ENCODE measurements at regions not wholly inside any gene's neighbourhood (a gene's known extent, or its start where the extent isn't known, plus 50 kb on each side); places are given as distances from the start of the nearest gene placed in this dataset.

GRCh38 chr17:83148317-83149028 lies 69.1 kb downstream of the METRNL start:
- Histone ChIP-seq H3K27ac (no peak overlapping the region), H3K4me3 (no peak overlapping the region), H3K36me3 (no peaks in the 10 kb centered on the region), H3K27me3 (peaks cover 0 to 27% (median 0%) of the 10 kb centered on the region in 4 donors), H3K4me1 (peaks cover 0 to 15% (median 6%) of the 10 kb centered on the region in 3 donors), H3K9me3 (no peaks in the 10 kb centered on the region)
- 74 to 78% methylated on average over 11 to 17 of the region's 17 CpGs for WGBS, 2 donors
- no peak for TF ChIP-seq POLR2A (IDR thresholded peaks at IDR 0.05)
- no peak for TF ChIP-seq CTCF (IDR thresholded peaks at IDR 0.05)
- DNase-seq, result no peak
- intact Hi-C loops (cut with DNase I), result no loop called here

DNA sequence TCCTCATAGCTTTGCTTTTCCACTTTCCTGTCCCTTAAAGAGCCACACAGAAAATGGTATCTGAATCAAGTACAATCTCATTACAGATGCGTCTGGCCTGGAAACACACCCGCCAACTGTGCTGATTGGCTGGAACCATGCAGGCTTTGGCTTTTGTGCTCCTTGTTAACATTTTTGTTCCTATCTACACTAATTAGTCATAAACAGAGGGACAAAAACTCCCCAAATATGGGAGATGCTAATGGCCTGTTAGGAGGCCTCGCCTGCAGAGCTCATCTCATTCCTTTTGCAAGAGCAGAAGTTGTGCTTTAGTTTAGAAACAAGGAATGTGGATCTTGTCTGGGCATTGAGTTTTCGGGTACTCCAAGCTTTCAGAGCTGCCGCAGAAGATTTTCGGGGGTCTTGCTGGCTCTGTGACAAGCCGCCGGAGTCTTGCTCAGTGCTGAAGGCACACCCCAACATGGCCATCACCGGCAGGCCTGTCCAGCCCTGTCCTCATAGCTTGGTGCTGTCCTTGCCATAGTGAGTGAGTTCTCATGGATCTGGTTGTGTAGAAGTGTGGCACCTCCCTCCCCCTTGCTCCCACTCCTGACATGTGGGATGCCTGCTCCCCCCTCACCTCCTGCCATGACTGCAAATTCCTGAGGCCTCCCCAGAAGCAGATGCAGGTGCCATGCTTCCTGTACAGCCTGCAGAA lies 69.8 kb downstream of the METRNL start:
- no peak for DNase-seq
- H3K4me1 ChIP-seq, result peaks cover 0 to 19% (median 10%) of the 10 kb centered on the region in 3 donors
- 76 to 85% methylated on average over 6 to 9 of the region's 9 CpGs for WGBS, 2 donors

DNA sequence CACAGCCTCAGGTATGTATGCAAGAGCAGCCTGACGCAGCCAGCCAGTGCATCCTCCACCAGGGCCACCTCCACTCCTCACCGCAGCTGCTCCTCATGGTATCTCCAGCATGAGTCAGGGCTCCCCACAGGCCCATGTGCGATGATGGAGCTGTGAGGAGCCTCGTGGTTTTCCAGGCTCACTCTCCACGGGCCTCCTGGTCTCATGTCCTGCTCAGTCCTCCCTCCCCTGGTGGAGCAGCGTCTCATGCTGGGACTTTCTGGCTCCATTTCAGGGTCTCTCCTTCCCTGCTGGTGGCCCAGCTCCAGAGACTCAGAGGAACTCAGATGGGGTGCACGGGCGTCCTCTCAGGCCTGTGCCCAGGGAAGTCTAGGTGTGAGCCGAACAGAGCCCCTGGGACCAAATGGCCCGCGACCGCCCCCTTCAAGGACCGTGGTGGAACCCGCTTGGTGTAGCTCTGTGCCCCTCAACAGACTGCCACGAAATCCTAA lies 70.4 kb downstream of the METRNL start:
- 75 to 88% methylated on average over 6 to 9 of the region's 15 CpGs for WGBS, 2 donors
- TF ChIP-seq CTCF (IDR thresholded peaks at IDR 0.05), result no peak
- no peak for TF ChIP-seq POLR2A (IDR thresholded peaks at IDR 0.05)
- no peak for DNase-seq
- H3K36me3 ChIP-seq, result no peaks in the 10 kb centered on the region
- H3K4me3 ChIP-seq, result no peak overlapping the region
- H3K4me1 ChIP-seq, result peaks cover 0 to 14% (median 8%) of the 10 kb centered on the region in 3 donors
- intact Hi-C loops (cut with DNase I), result no loop called here
- H3K27ac ChIP-seq, result no peak overlapping the region
- no peaks in the 10 kb centered on the region for H3K9me3 ChIP-seq
- peaks cover 0 to 31% (median 0%) of the 10 kb centered on the region in 4 donors for H3K27me3 ChIP-seq

More for the DNA sequence above, 69.8 kb downstream of the METRNL start:
- no peak for TF ChIP-seq POLR2A (IDR thresholded peaks at IDR 0.05)
- no peak for TF ChIP-seq CTCF (IDR thresholded peaks at IDR 0.05)
- Histone ChIP-seq H3K27ac (no peak overlapping the region), H3K4me3 (no peak overlapping the region), H3K9me3 (no peaks in the 10 kb centered on the region), H3K27me3 (peaks cover 0 to 31% (median 0%) of the 10 kb centered on the region in 4 donors), H3K36me3 (no peaks in the 10 kb centered on the region)
- intact Hi-C loops (cut with DNase I), result no loop called here

- Histone ChIP-seq H3K9me3 (no peaks in the 10 kb centered on the region), H3K27ac (no peak overlapping the region), H3K27me3 (peaks cover 0 to 25% (median 0%) of the 10 kb centered on the region in 4 donors), H3K4me1 (peaks cover 0 to 7% (median 5%) of the 10 kb centered on the region in 3 donors), H3K36me3 (no peaks in the 10 kb centered on the region), H3K4me3 (no peak overlapping the region)
- intact Hi-C loops (cut with DNase I), result no loop called here
- no peak for DNase-seq
- TF ChIP-seq CTCF (IDR thresholded peaks at IDR 0.05) (no peak), POLR2A (IDR thresholded peaks at IDR 0.05) (no peak)
- WGBS, 2 donors, result 76 to 79% methylated on average over 10 of the region's 10 CpGs
These were observed 71.1 kb downstream of the METRNL start for GRCh38 chr17:83150369-83151055.
